Mucosa of descending colon (tissue), 3 donors: ENCODE measurements at regions not wholly inside any gene's neighbourhood (a gene's known extent, or its start where the extent isn't known, plus 50 kb on each side); places are given as distances from the start of the nearest gene placed in this dataset.

ENCODE experiments used
- ATAC-seq: fragments of 200-7000 bp; cut with Tn5 transposase; one replicate; pipeline ENCODE4 v1.9.1; 2020; ENCODE audit warnings: mild to moderate bottlenecking, moderate library complexity
- DNase-seq, 3 donors: peaks; one replicate each; pipeline ENCODE4 v3.0.0-alpha.2; 2020
- H3K36me3 ChIP-seq: fragments of 200-600 bp; one replicate; pipeline ENCODE4 v1.8.0; 2021; ENCODE audit warnings: low read depth, mild to moderate bottlenecking
- H3K4me1 ChIP-seq: fragments of 200-600 bp; one replicate; pipeline ENCODE4 v1.8.0; 2021; ENCODE audit warnings: low read depth, mild to moderate bottlenecking
- H3K4me3 ChIP-seq: fragments of 200-600 bp; one replicate; pipeline ENCODE4 v1.8.0; 2021; ENCODE audit warnings: mild to moderate bottlenecking
- H3K9me3 ChIP-seq: fragments of 200-600 bp; one replicate; pipeline ENCODE4 v1.8.0; 2021; ENCODE audit warnings: mild to moderate bottlenecking
- intact Hi-C, 2 donors: fragments of 100-400 bp; cut with DNase I in 1 of 2; cut with micrococcal nuclease in 1 of 2; formaldehyde crosslinking; loops; one replicate each; pipeline versions ENCODE4 v1.11.0 to v1.11.1; 2022; cut with DNase I, micrococcal nuclease
- TF ChIP-seq, protein P1 (sequence below): fragments of 200-600 bp; IDR thresholded peaks from one replicate; pipeline ENCODE4 v1.8.0; 2022; ENCODE audit warnings: antibody characterized with exemption, mild to moderate bottlenecking
- donor health status: DM: no; HTN: no; CAD: no; lungs with moderate emphysema.
- donor health status: DM: no; HTN: no; CAD: no.
- donor health status: DM: no; HTN: yes; CAD: no.

GRCh38 chr11:112637076-112637475 lies 324.1 kb upstream of the NCAM1 start:
- no peak overlapping the region for H3K4me3 ChIP-seq
- ATAC-seq (no peak), DNase-seq (no peak)
- H3K9me3 ChIP-seq, result peaks cover 8% of the 10 kb centered on the region
- TF ChIP-seq, protein P1, sequence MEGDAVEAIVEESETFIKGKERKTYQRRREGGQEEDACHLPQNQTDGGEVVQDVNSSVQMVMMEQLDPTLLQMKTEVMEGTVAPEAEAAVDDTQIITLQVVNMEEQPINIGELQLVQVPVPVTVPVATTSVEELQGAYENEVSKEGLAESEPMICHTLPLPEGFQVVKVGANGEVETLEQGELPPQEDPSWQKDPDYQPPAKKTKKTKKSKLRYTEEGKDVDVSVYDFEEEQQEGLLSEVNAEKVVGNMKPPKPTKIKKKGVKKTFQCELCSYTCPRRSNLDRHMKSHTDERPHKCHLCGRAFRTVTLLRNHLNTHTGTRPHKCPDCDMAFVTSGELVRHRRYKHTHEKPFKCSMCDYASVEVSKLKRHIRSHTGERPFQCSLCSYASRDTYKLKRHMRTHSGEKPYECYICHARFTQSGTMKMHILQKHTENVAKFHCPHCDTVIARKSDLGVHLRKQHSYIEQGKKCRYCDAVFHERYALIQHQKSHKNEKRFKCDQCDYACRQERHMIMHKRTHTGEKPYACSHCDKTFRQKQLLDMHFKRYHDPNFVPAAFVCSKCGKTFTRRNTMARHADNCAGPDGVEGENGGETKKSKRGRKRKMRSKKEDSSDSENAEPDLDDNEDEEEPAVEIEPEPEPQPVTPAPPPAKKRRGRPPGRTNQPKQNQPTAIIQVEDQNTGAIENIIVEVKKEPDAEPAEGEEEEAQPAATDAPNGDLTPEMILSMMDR, result no peak
- no peaks in the 10 kb centered on the region for H3K4me1 ChIP-seq
- intact Hi-C loops, result no loop called here
- H3K36me3 ChIP-seq, result no peaks in the 10 kb centered on the region

- Histone ChIP-seq H3K9me3 (peaks cover 8% of the 10 kb centered on the region), H3K4me1 (no peaks in the 10 kb centered on the region), H3K4me3 (no peak overlapping the region), H3K36me3 (no peaks in the 10 kb centered on the region)
- no peak for ATAC-seq
- no peak for DNase-seq
- intact Hi-C loops, result no loop called here
- TF ChIP-seq, protein P1, result no peak
Observed at GRCh38 chr11:112637876-112638275, 323.3 kb upstream of the NCAM1 start.

GRCh38 chr11:112639469-112639868 lies 321.8 kb upstream of the NCAM1 start:
- DNase-seq, result no peak
- Histone ChIP-seq H3K9me3 (peaks cover 10% of the 10 kb centered on the region), H3K4me1 (no peaks in the 10 kb centered on the region), H3K36me3 (no peaks in the 10 kb centered on the region), H3K4me3 (no peak overlapping the region)
- TF ChIP-seq, protein P1, result no peak
- intact Hi-C loops, result no loop called here
- no peak for ATAC-seq

- Histone ChIP-seq H3K36me3 (no peaks in the 10 kb centered on the region), H3K4me1 (no peaks in the 10 kb centered on the region), H3K4me3 (no peak overlapping the region), H3K9me3 (peaks cover 10% of the 10 kb centered on the region)
- intact Hi-C loops, result no loop called here
- TF ChIP-seq, protein P1, result no peak
- DNase-seq (no peak), ATAC-seq (no peak)
Observed at GRCh38 chr11:112643416-112643815, 317.8 kb upstream of the NCAM1 start.

DNA sequence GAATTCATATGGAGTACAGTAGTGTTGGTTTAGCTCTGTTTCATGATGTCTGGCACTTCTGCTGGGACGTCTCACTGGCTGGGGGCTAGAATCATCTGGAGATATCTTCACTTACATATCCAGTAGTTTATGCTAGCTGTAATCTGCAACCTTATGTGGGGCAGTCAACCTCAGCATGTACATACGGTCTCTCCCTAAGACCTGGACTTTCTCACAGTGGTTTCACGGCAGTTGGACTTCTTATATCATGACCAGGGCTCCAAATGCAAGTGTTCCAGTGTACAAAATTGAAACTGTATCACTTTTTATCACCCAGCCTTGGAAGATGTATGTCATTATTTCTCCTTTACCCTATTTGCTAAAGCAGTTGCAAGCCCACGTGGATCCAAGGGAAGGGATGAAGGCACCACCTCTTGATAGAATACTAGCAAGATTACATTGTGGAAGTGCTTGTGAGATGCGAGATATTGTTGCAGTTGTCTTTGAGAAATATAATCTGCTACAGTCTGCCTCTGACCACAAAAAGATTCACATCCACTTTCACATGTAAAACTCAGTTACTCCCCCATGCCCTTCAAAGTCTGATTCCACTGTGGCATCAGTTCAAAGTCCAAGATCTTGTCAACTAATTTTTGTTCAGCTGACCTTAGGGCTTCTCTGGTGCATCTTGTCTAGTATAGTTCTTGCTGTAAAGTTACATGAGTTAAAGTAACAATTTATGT lies 316.6 kb upstream of the NCAM1 start:
- intact Hi-C loops, result no loop called here
- DNase-seq (no peak), ATAC-seq (no peak)
- Histone ChIP-seq H3K36me3 (no peaks in the 10 kb centered on the region), H3K4me3 (no peak overlapping the region), H3K4me1 (no peaks in the 10 kb centered on the region), H3K9me3 (peaks cover 2% of the 10 kb centered on the region)
- TF ChIP-seq, protein P1, result no peak

GRCh38 chr11:112649856-112650255 lies 311.4 kb upstream of the NCAM1 start:
- intact Hi-C loops, result no loop called here
- Histone ChIP-seq H3K4me3 (no peak overlapping the region), H3K36me3 (no peaks in the 10 kb centered on the region), H3K9me3 (no peaks in the 10 kb centered on the region), H3K4me1 (no peaks in the 10 kb centered on the region)
- no peak for DNase-seq
- TF ChIP-seq, protein P1, result no peak
- ATAC-seq, result no peak
